Fibroblast of lung (primary cell): ENCODE measurements at regions not wholly inside any gene's neighbourhood (a gene's known extent, or its start where the extent isn't known, plus 50 kb on each side); places are given as distances from the start of the nearest gene placed in this dataset.

ENCODE experiments used
- CTCF ChIP-seq, 2 donors: IDR thresholded peaks in 1 of 2; conservative IDR thresholded peaks in 1 of 2; 1 replicate in 1 of 2; 2 replicates in 1 of 2; pipeline ENCODE4 v1.5.1; 2011 to 2012; ENCODE audit warnings: low read length in 2 of 2, control low read depth in 1 of 2, inconsistent platforms in 1 of 2, low read depth in 1 of 2, mild to moderate bottlenecking in 1 of 2
- EZH2 ChIP-seq: IDR thresholded peaks from 2 replicates; pipeline ENCODE4 v1.5.1; 2012; ENCODE audit warnings: low read length, control low read depth, mild to moderate bottlenecking; ENCODE audit errors: missing control alignments

- TF ChIP-seq EZH2: no peak
- TF ChIP-seq CTCF (conservative IDR thresholded peaks at IDR 0.05 in 1 of 2, IDR thresholded peaks at IDR 0.05 in 1 of 2; ENCODE audit: low read depth in 1 of 2, low read length in 2 of 2): no peak
These were observed 91.2 kb downstream of the TNFAIP2 start for GRCh38 chr14:103214461-103214958.
